ENCODE measurements at regions not wholly inside any gene's neighbourhood (a gene's known extent, or its start where the extent isn't known, plus 50 kb on each side); places are given as distances from the start of the nearest gene placed in this dataset.

GRCh38 chr16:73415286-73415685, 367.4 kb upstream of the ZFHX3 start:
- H3K9me3 ChIP-seq (ENCODE audit: control insufficient read depth, low read length): no peaks in the 10 kb centered on the region
- no peak overlapping the region for H3K4me3 ChIP-seq (ENCODE audit: low read length)
- H3K36me3 ChIP-seq (ENCODE audit: control insufficient read depth, insufficient read depth, low read length): no peaks in the 10 kb centered on the region
- no peak overlapping the region for H3K9ac ChIP-seq (ENCODE audit: low read length)
- H3K27me3 ChIP-seq (ENCODE audit: control insufficient read depth, insufficient read depth, low read length): no peaks in the 10 kb centered on the region
- H3K4me1 ChIP-seq (ENCODE audit: control insufficient read depth, insufficient read depth, low read length): no peaks in the 10 kb centered on the region

GRCh38 chr16:73414638-73415037, 366.7 kb upstream of the ZFHX3 start:
- H3K4me3 ChIP-seq (ENCODE audit: low read length): no peak overlapping the region
- no peaks in the 10 kb centered on the region for H3K9me3 ChIP-seq (ENCODE audit: control insufficient read depth, low read length)

GRCh38 chr16:73413830-73414190, 365.9 kb upstream of the ZFHX3 start:
- Histone ChIP-seq H3K4me3 (ENCODE audit: low read length) (no peak overlapping the region), H3K27me3 (ENCODE audit: control insufficient read depth, insufficient read depth, low read length) (no peaks in the 10 kb centered on the region), H3K9ac (ENCODE audit: low read length) (no peak overlapping the region), H3K4me1 (ENCODE audit: control insufficient read depth, insufficient read depth, low read length) (no peaks in the 10 kb centered on the region), H3K9me3 (ENCODE audit: control insufficient read depth, low read length) (no peaks in the 10 kb centered on the region), H3K36me3 (ENCODE audit: control insufficient read depth, insufficient read depth, low read length) (no peaks in the 10 kb centered on the region)

More at GRCh38 chr16:73414638-73415037, 366.7 kb upstream of the ZFHX3 start:
- H3K9ac ChIP-seq (ENCODE audit: low read length): no peak overlapping the region
- H3K27me3 ChIP-seq (ENCODE audit: control insufficient read depth, insufficient read depth, low read length): no peaks in the 10 kb centered on the region
- H3K36me3 ChIP-seq (ENCODE audit: control insufficient read depth, insufficient read depth, low read length): no peaks in the 10 kb centered on the region
- H3K4me1 ChIP-seq (ENCODE audit: control insufficient read depth, insufficient read depth, low read length): no peaks in the 10 kb centered on the region

GRCh38 chr16:73413091-73413829, 365.3 kb upstream of the ZFHX3 start:
- Histone ChIP-seq H3K9me3 (ENCODE audit: control insufficient read depth, low read length) (no peaks in the 10 kb centered on the region), H3K36me3 (ENCODE audit: control insufficient read depth, insufficient read depth, low read length) (no peaks in the 10 kb centered on the region), H3K27me3 (ENCODE audit: control insufficient read depth, insufficient read depth, low read length) (no peaks in the 10 kb centered on the region), H3K4me3 (ENCODE audit: low read length) (no peak overlapping the region), H3K4me1 (ENCODE audit: control insufficient read depth, insufficient read depth, low read length) (no peaks in the 10 kb centered on the region), H3K9ac (ENCODE audit: low read length) (no peak overlapping the region)

- Histone ChIP-seq H3K9me3 (ENCODE audit: control insufficient read depth, low read length) (no peaks in the 10 kb centered on the region), H3K27me3 (ENCODE audit: control insufficient read depth, insufficient read depth, low read length) (no peaks in the 10 kb centered on the region), H3K4me3 (ENCODE audit: low read length) (no peak overlapping the region), H3K9ac (ENCODE audit: low read length) (no peak overlapping the region), H3K36me3 (ENCODE audit: control insufficient read depth, insufficient read depth, low read length) (no peaks in the 10 kb centered on the region), H3K4me1 (ENCODE audit: control insufficient read depth, insufficient read depth, low read length) (no peaks in the 10 kb centered on the region)
Measured at GRCh38 chr16:73412416-73412815, 364.5 kb upstream of the ZFHX3 start.

- Histone ChIP-seq H3K36me3 (ENCODE audit: control insufficient read depth, insufficient read depth, low read length) (no peaks in the 10 kb centered on the region), H3K4me3 (ENCODE audit: low read length) (no peak overlapping the region), H3K9me3 (ENCODE audit: control insufficient read depth, low read length) (no peaks in the 10 kb centered on the region), H3K9ac (ENCODE audit: low read length) (no peak overlapping the region), H3K27me3 (ENCODE audit: control insufficient read depth, insufficient read depth, low read length) (no peaks in the 10 kb centered on the region), H3K4me1 (ENCODE audit: control insufficient read depth, insufficient read depth, low read length) (no peaks in the 10 kb centered on the region)
Measured at GRCh38 chr16:73408716-73409115, 360.8 kb upstream of the ZFHX3 start.

- Histone ChIP-seq H3K27me3 (ENCODE audit: control insufficient read depth, insufficient read depth, low read length) (no peaks in the 10 kb centered on the region), H3K9ac (ENCODE audit: low read length) (no peak overlapping the region), H3K4me1 (ENCODE audit: control insufficient read depth, insufficient read depth, low read length) (no peaks in the 10 kb centered on the region), H3K4me3 (ENCODE audit: low read length) (no peak overlapping the region), H3K9me3 (ENCODE audit: control insufficient read depth, low read length) (no peaks in the 10 kb centered on the region), H3K36me3 (ENCODE audit: control insufficient read depth, insufficient read depth, low read length) (no peaks in the 10 kb centered on the region)
Measured at GRCh38 chr16:73408311-73408710, 360.4 kb upstream of the ZFHX3 start.

- no peaks in the 10 kb centered on the region for H3K9me3 ChIP-seq (ENCODE audit: control insufficient read depth, low read length)
- no peaks in the 10 kb centered on the region for H3K36me3 ChIP-seq (ENCODE audit: control insufficient read depth, insufficient read depth, low read length)
- H3K27me3 ChIP-seq (ENCODE audit: control insufficient read depth, insufficient read depth, low read length): no peaks in the 10 kb centered on the region
- H3K9ac ChIP-seq (ENCODE audit: low read length): no peak overlapping the region
- no peak overlapping the region for H3K4me3 ChIP-seq (ENCODE audit: low read length)
- H3K4me1 ChIP-seq (ENCODE audit: control insufficient read depth, insufficient read depth, low read length): no peaks in the 10 kb centered on the region
Measured at GRCh38 chr16:73405851-73406250, 357.9 kb upstream of the ZFHX3 start.

- Histone ChIP-seq H3K9ac (ENCODE audit: low read length) (no peak overlapping the region), H3K4me3 (ENCODE audit: low read length) (no peak overlapping the region)
Measured at GRCh38 chr16:73404001-73404400, 356.1 kb upstream of the ZFHX3 start.

GRCh38 chr16:73403291-73403690, 355.4 kb upstream of the ZFHX3 start:
- no peak overlapping the region for H3K9ac ChIP-seq (ENCODE audit: low read length)
- no peak overlapping the region for H3K4me3 ChIP-seq (ENCODE audit: low read length)
- H3K36me3 ChIP-seq (ENCODE audit: control insufficient read depth, insufficient read depth, low read length): no peaks in the 10 kb centered on the region
- no peaks in the 10 kb centered on the region for H3K27me3 ChIP-seq (ENCODE audit: control insufficient read depth, insufficient read depth, low read length)
- H3K9me3 ChIP-seq (ENCODE audit: control insufficient read depth, low read length): no peaks in the 10 kb centered on the region
- H3K4me1 ChIP-seq (ENCODE audit: control insufficient read depth, insufficient read depth, low read length): no peaks in the 10 kb centered on the region

More at GRCh38 chr16:73404001-73404400, 356.1 kb upstream of the ZFHX3 start:
- H3K9me3 ChIP-seq (ENCODE audit: control insufficient read depth, low read length): no peaks in the 10 kb centered on the region
- no peaks in the 10 kb centered on the region for H3K36me3 ChIP-seq (ENCODE audit: control insufficient read depth, insufficient read depth, low read length)
- no peaks in the 10 kb centered on the region for H3K27me3 ChIP-seq (ENCODE audit: control insufficient read depth, insufficient read depth, low read length)
- no peaks in the 10 kb centered on the region for H3K4me1 ChIP-seq (ENCODE audit: control insufficient read depth, insufficient read depth, low read length)

- no peak overlapping the region for H3K9ac ChIP-seq (ENCODE audit: low read length)
- H3K27me3 ChIP-seq (ENCODE audit: control insufficient read depth, insufficient read depth, low read length): no peaks in the 10 kb centered on the region
- H3K36me3 ChIP-seq (ENCODE audit: control insufficient read depth, insufficient read depth, low read length): no peaks in the 10 kb centered on the region
- no peaks in the 10 kb centered on the region for H3K4me1 ChIP-seq (ENCODE audit: control insufficient read depth, insufficient read depth, low read length)
- no peak overlapping the region for H3K4me3 ChIP-seq (ENCODE audit: low read length)
- no peaks in the 10 kb centered on the region for H3K9me3 ChIP-seq (ENCODE audit: control insufficient read depth, low read length)
Measured at GRCh38 chr16:73400951-73401350, 353.0 kb upstream of the ZFHX3 start.

GRCh38 chr16:73399997-73400396, 352.1 kb upstream of the ZFHX3 start:
- Histone ChIP-seq H3K27me3 (ENCODE audit: control insufficient read depth, insufficient read depth, low read length) (no peaks in the 10 kb centered on the region), H3K36me3 (ENCODE audit: control insufficient read depth, insufficient read depth, low read length) (no peaks in the 10 kb centered on the region), H3K4me3 (ENCODE audit: low read length) (no peak overlapping the region), H3K4me1 (ENCODE audit: control insufficient read depth, insufficient read depth, low read length) (no peaks in the 10 kb centered on the region), H3K9ac (ENCODE audit: low read length) (no peak overlapping the region), H3K9me3 (ENCODE audit: control insufficient read depth, low read length) (no peaks in the 10 kb centered on the region)

GRCh38 chr16:73399486-73399885, 351.6 kb upstream of the ZFHX3 start:
- Histone ChIP-seq H3K36me3 (ENCODE audit: control insufficient read depth, insufficient read depth, low read length) (no peaks in the 10 kb centered on the region), H3K9ac (ENCODE audit: low read length) (no peak overlapping the region), H3K4me1 (ENCODE audit: control insufficient read depth, insufficient read depth, low read length) (no peaks in the 10 kb centered on the region), H3K27me3 (ENCODE audit: control insufficient read depth, insufficient read depth, low read length) (no peaks in the 10 kb centered on the region), H3K4me3 (ENCODE audit: low read length) (no peak overlapping the region), H3K9me3 (ENCODE audit: control insufficient read depth, low read length) (no peaks in the 10 kb centered on the region)
